Astrocyte (in vitro differentiated cells and primary cell): ENCODE measurements at regions not wholly inside any gene's neighbourhood (a gene's known extent, or its start where the extent isn't known, plus 50 kb on each side); places are given as distances from the start of the nearest gene placed in this dataset.

ENCODE experiments used
- EZH2 ChIP-seq: IDR thresholded peaks from 2 replicates; pipeline ENCODE4 v1.6.1; 2012; ENCODE audit warnings: mild to moderate bottlenecking, low read length, inconsistent platforms; ENCODE audit not compliant: insufficient read depth
- TF ChIP-seq, protein P1 (sequence below): IDR thresholded peaks from 2 replicates; pipeline ENCODE4 v1.5.1; 2011; ENCODE audit warnings: low read depth, mild to moderate bottlenecking, inconsistent platforms, low read length, moderate library complexity; ENCODE audit not compliant: insufficient read depth

DNA sequence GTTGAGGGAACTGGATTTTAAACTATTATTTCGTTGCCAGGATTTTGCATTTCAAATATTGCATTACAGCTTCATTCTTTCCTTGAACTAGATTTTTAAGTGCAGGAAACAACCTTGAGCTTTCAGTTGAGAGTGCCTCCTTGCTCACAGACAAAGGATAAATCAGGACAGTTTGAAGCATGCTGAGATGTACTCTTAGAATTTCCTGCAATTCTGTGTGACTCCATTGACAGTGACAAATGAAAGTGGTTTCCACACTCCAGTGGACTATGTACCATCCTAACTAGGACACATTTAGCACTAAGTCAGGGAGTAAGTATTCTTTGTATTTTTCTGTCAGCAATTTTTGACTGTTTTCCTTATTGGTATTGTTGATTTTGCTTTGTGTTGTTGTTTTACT lies 100.0 kb upstream of the PLCXD3 start:
- TF ChIP-seq, protein P1, sequence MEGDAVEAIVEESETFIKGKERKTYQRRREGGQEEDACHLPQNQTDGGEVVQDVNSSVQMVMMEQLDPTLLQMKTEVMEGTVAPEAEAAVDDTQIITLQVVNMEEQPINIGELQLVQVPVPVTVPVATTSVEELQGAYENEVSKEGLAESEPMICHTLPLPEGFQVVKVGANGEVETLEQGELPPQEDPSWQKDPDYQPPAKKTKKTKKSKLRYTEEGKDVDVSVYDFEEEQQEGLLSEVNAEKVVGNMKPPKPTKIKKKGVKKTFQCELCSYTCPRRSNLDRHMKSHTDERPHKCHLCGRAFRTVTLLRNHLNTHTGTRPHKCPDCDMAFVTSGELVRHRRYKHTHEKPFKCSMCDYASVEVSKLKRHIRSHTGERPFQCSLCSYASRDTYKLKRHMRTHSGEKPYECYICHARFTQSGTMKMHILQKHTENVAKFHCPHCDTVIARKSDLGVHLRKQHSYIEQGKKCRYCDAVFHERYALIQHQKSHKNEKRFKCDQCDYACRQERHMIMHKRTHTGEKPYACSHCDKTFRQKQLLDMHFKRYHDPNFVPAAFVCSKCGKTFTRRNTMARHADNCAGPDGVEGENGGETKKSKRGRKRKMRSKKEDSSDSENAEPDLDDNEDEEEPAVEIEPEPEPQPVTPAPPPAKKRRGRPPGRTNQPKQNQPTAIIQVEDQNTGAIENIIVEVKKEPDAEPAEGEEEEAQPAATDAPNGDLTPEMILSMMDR, result no peak
- no peak for TF ChIP-seq EZH2
